HG02885 (cell line): ENCODE measurements at regions not wholly inside any gene's neighbourhood (a gene's known extent, or its start where the extent isn't known, plus 50 kb on each side); places are given as distances from the start of the nearest gene placed in this dataset.
"Not testable (repeated sequence)": the region's sequence is repeated elsewhere in the genome, so short reads cannot be mapped to it uniquely, and the experiment has no call there.

ENCODE experiments used
- ATAC-seq: cut with Tn5 transposase; IDR thresholded peaks from one replicate; pipeline ENCODE4 v1.9.1; 2021; ENCODE audit warnings: mild to moderate bottlenecking; ENCODE audit not compliant: unreplicated experiment, poor library complexity

DNA sequence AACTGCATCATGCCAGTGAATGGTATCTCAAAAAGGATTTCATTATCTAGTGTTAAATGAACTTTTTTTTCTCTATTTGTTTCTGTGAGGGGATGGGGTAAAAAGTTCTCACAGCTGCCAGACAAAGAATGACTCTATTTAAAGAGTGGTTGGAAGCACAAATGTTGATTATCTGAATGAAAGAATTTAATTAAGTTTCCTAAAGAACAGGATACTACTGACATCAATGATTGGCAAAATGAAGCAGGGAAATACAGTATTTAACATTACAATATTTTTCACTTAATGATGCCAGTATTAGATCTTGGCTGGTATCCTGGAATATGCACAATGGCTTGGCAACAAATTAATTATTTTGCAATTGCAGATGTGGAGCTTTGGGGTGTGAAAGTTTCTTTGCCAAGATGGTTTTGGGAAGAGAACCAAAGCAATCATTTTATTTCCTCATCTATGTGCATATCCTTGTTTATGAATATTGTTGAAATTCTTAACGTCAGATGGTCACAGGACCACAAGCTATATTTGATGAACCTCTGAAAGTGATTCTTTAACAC lies 336.8 kb downstream of the ARL4A start:
- ATAC-seq: no peak

DNA sequence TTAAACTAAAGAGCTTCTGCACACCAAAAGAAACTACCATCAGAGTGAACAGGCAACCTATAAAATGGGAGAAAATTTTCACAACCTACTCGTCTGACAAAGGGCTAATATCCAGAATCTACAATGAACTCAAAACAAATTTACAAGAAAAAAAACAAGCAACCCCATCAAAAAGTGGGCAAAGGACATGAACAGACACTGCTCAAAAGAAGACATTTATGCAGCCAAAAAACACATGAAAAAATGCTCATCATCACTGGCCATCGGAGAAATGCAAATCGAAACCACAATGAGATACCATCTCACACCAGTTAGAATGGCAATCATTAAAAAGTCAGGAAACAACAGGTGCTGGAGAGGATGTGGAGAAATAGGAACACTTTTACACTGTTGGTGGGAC lies 337.6 kb downstream of the ARL4A start:
- ATAC-seq: not testable (repeated sequence)

DNA sequence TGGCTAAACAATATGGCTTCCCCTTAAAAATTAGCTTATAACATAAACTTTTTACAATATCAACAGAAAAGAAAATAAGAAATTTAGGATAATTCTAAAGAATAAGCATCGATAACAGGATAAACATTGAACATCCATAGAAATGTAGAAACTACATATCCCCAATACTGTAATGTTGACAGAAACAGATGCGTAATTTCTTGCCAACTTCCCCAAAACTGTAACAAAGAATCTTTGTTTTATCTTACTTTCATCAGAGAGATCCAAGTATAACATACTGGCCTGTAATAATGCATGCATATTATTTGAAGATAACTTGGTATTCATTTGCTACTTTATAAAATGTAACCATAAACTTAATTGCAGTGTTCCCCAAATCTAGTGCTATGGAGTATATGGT lies 339.9 kb downstream of the ARL4A start:
- ATAC-seq: no peak

DNA sequence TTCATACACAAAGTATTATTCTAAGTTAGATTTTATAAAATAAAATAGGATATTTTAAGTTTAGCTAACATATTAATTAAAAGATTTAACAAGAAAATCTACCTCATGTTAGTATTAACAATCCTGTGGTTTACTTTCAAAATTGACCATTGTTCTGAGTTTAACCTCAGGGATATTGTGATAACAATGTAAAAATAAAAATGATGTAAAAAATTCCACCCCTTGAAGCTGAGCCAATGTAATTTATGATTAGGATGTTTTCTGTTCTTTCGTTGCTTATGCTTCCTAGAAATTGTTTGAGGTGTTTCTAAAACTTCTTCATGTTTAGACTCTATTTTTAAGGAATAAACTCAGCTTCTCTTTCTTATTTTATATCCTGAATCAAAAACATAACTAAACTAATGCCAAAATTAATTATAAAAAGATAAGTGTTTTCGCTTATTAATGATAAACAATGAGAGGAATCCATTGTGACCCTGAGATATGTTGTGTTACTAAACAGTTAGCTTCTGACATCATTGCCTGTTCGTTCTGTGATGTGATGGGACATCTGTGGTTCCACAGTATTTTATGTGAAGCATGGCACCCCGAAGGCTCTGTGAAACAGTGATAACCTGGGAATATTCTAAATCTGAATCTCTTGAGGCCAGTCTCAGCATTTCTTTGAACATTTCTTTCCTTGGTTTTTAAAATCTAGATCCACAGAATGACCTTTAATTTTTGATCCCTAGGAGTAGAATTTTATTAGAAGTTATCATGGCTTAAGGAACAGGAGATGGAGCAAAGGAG lies 340.8 kb downstream of the ARL4A start:
- ATAC-seq: no peak

DNA sequence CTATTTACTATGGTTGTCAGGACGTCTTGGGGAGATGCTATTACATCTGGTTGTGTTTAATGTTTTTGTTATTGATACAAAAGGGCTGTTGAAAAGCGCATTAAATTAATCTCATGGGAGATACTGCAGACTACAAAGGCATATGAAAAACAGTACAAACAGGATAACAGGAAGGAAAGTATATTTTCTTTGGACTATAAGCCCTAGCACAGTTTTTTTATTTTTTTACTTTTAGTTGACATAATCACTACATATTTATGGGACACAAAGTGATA lies 341.3 kb downstream of the ARL4A start:
- ATAC-seq: no peak

DNA sequence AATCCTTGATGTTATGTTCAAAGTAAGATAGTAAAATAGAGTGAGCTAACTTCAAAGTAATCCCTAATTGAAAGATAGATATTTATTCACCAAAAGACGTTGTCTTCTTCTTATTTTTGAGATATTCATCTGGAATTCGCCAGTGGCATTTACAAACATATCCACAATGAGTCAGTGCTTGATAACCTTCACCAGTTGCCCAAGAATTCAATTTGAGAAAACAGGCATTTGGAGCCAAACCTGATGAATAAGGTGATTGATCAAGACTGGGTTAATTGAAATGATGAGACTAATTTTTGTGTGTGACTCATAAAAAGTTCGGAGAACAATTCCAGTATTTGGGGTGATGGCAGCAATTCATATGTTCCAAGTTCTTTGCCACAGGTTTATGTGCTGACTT lies 344.0 kb downstream of the ARL4A start:
- ATAC-seq: no peak

DNA sequence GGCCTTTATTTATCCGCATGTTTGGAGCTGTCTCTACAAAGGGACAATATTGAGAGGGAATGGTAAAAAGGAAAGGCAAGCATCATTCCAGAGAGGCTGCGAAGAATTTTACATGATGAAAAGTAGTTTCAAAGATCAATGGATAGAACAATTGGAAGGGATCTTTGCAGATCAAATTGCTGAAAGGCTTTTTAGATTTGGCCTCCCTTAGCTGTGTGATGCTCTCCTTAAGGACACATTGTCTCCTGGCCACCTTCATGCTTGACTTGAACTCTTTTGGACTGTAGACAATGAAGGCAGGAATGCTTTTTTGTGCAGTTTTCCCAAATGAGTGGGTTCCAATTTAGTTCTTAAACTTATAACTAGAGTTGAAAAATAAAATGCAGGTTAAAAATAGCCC lies 344.7 kb downstream of the ARL4A start:
- ATAC-seq: no peak

DNA sequence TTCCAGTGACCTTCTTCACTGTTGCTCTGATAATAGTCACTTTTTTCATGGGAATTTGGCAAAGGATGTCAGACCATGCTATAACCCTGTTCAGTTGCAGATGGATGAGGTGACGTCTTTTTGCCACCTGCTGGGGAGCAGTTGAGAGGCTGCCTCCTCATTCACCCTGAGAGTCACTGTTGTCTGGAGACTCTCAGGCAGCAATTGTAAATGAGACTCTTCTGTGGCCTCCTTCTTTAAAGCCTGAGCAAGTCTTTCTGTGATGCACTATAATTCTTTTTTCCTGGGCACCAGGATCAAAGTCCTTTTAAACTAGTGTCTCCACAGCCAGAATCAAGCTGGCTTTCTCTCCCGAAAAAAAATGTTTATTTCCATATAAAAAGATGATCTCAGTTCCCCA lies 345.1 kb downstream of the ARL4A start:
- ATAC-seq: no peak

DNA sequence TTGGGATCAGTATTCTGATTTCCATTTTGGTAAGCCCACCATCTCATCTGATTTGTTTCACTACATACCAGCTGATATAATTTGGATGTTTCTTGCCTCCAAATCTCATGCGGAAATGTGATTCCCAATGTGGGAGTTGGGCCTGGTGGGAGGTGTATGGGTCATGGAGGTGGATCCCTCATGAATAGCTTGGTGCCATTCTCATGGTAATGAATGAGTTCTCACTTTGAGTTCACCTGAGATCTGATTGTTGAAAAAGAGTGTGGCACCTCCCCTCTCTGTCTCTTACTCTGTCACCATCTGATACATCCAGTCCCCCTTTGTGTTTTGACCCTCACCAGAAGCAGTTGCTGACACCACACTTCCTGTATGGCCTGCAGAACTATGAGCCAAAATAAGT lies 347.3 kb downstream of the ARL4A start:
- no peak for ATAC-seq

DNA sequence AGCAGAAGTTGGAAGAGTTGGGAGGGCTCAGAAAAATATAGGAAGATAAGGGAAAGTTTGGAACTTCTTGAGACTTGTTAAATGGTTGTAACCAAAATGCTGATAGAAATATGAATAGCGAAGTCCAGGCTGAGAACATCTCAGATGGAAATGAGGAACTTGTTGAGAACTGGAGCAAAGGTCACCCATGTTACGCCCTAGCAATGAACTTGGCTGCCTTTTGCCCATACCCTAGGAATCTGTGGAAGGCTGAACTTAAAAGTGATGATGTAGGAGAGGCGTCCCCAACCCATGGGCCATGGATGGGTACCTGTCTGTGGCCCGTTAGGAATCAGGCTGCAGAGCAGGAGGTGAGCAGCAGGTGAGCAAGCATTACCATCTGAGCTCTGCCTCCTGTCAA lies 347.8 kb downstream of the ARL4A start:
- ATAC-seq: no peak

DNA sequence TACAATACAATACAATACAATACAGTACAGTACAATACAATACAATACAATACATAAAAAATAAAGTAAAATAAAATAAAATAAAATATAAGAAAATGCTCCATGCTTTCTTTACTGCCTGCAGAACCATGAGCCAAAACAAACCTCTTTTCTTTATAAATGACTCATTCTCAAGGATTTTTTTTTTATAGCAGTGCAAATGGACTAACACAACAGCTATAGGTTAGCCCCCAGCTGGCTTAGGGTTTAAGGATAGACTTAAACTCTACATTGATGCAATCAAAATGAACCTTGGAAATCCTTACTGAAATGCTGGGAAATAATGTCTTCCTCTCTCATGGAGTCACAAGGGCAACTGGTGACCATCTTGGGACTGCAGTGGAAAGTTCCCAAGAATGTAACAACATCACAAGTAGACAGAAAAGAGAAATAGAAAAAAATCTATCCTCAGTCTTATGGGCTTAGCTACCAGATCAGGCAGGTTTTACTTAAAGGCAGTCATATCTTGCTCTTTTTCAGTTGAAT lies 348.9 kb downstream of the ARL4A start:
- ATAC-seq: no peak

DNA sequence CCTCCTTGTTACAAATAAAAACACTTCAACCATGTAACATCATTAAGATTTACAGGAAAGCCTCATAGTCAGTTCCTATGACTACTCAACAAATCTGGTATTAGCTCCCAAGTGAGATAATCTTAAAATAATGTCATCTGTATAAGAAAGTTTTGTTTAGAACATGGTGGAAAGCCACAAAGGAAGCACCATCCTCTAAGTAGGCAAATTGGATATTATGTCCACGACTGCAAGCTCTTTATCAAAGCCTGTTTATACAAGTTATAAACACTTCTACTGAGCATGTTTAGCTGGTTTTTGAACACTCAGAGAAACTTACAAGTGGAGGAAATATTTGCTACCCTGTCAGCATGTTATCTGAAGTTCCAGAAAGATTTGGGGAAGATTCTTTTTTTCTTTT lies 349.8 kb downstream of the ARL4A start:
- ATAC-seq: no peak

DNA sequence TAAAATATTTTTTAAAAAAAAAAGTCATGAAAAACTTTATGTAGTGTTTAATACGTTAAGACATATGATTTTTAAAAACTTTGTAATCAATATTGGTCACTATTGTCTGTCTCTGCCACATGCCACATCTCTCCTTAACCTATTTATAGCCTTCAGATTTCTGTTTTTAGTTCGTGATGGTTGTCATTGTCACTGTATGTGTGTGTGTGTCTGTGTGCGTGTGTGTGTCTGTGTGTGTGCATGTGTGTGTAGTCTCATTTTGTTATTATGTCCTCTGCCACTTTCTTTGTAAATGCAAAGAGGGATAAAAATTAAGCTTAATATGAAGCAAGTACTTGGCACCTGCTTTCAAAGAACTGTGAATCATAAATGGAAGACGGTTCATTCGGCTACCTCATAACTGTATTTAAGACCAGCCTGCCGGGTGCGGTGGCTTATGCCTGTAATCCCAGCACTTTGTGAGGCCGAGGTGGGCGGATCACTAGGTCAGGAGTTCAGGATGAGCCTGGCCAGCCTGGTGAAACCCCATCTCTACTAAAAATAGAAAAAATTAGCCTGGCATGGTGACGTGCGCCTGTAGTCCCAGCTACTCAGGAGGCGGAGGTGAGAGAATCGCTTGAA lies 354.0 kb downstream of the ARL4A start:
- ATAC-seq: no peak

DNA sequence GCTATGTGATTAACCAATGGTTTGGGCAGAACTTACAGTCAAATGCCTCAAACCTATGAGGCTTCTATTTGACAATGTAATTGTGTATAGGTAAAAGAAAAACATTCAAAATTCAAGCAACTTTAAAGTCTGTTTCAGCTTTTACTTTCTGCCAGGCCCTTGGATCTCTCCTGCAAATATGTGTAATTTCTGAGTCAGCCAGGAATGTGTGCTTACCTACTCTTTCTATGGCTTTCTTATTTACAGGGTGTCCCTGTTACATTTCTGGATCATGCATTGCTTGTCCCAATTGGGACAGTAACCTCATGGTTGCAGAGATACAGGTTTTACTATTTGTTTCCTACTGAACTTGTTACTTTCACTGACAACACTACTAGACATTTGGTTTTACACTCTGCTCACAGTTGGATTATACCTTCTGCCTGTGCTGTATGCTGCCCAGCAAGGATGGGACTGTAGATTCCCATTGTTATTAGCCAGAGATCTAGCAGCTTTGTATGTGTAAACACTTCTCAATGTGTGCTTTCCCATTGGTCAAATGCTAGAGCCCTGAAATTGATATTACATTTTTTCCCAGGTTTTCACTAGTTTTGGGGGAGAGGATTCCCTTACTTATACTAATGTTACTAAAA lies 355.3 kb downstream of the ARL4A start:
- ATAC-seq: no peak

DNA sequence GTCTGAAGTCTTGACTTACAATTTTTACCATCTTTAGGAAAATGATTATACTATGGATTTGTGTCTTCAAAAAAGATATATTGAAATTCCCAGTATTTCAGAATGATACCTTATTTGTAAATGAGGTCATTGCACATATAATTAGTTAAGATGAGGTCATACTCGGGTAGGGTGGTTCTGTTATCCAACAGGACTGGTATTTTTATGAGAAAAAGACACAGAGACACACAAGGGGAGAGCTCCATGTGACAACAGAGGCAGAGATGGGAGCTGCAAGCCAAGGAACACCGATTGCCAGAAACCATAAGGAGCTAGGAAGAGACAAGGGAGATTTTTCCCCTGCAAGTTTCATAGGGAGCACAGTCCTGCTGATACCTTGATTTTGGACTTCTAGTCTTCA lies 356.9 kb downstream of the ARL4A start:
- ATAC-seq: no peak

DNA sequence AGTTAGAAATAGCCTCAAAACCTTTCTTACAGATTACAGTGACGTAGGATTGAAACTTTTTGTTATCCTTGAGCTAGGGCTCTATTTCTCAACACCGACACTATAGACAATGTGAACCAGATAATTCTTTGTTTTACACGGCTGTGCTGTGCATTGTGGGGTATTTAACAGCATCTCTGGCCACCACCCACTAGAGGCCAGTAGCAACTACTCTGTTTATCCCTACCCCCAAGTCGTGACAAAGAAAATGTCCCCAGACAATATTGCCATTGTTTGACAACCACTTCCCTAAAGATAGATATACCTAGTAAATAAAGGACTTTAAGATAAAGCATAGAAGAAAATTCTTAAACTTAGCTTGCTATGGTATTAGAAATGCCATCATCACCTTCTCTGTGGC lies 359.6 kb downstream of the ARL4A start:
- ATAC-seq: peak; percentile 36

DNA sequence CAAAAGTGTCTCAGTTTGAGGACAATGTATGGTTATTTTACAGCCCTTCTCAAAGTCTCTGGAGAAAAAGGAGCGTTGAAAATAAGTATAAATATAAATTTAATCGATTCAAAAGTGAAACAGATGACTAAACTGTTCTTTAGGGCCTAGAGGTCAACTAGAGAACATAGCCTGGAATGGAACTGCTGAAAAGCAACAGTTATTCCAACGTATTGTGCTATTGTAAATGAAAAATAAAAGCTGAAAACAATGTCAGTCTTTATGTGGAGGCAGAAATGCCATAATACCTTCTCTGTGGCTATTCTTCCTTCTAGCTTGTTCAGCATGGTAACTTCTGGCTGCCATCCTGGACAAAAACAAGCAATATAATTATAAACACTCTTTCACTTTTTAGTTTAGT lies 362.5 kb downstream of the ARL4A start:
- no peak for ATAC-seq

DNA sequence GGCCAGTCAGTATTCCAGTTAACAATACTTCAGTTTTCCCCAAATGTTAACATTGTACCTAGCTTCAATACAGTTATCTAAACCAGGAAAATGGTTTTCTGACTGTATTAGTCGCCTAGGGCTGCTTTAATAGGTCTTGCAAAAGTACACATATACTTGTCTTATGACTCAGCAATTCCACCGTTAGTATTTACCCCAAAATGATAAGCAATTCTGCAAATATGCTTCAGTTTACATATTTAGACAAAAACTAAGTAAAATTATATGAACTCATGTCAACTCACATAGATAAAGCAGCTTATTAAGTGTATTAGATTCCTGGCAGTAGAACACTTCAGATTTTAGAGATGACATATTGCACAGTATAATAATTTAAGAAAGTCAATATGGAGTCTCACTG lies 363.3 kb downstream of the ARL4A start:
- no peak for ATAC-seq

DNA sequence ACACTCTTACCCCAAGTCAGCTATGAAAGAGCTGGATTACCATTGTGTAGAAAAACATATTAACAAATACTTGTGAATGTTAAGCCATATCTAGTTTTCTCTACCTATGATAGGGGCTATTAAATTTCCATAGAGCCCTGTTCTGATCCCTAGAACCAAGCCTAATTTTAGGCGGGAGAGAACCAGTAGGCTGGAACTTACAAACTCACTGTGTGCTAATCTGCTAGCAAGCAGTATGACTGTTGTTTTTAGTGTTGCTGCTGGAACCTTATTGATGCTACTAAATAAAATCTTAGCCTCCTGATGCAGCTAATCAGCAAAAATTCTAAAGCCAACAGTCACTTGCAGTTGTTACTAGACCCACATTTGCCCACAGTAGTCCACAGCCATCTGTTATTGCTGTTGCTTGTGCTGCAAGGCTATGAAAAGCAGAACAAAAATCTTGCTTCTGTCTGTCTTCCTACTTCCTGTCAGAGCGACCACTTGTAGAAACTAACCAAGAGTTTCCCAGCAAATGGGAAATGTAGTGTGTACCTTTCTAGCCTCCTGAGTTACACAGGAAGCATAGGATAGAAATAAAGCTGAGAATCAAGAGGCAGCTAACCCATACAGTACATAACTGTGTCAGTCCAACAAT lies 368.4 kb downstream of the ARL4A start:
- peak; percentile 36 for ATAC-seq

DNA sequence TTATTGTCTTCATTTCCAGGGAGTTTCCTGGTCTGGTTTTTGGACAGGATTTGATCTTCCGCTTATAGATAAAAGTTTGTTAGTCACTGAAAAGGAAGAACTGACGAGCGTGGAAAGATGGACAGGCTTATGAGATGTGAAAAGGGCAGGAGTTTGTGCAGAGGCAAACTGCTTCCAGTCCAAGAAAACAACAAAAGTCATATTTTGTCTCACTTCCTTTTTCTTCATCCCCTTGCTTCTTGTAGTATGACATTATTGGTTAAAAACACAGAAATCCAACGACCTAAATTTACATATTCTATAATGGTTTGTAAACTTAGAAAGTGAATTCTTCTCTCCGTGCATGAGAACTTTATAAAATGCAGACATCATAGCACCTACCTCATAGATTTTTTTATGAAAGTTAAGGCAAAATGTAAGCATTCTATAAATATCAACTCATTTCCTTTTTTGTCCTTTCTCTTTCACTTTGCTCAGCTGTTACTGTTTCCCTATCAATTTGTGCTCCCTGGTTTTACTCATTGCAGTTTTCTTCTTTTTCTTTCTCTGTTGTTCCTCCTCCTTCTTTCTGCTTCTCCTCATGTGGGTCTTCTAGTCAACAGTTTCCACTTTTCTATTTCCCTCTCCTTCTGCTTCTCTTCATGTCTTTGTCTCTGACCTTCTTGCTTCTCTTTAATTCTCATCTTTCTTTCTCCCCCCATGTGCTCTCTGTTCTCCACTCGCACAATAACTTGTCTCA lies 370.2 kb downstream of the ARL4A start:
- ATAC-seq: peak; percentile 93
